HG02981 (cell line): ENCODE measurements at regions not wholly inside any gene's neighbourhood (a gene's known extent, or its start where the extent isn't known, plus 50 kb on each side); places are given as distances from the start of the nearest gene placed in this dataset.
"Not testable (repeated sequence)": the region's sequence is repeated elsewhere in the genome, so short reads cannot be mapped to it uniquely, and the experiment has no call there.

Experiments
- ATAC-seq: cut with Tn5 transposase; IDR thresholded peaks from one replicate; pipeline ENCODE4 v1.9.1; 2021; ENCODE audit warnings: mild to moderate bottlenecking, moderate library complexity; ENCODE audit not compliant: unreplicated experiment

- ATAC-seq: no peak
These were observed 151.5 kb upstream of the C2CD4B start for GRCh38 chr15:62316413-62317060.

GRCh38 chr15:62320259-62320658, 155.2 kb upstream of the C2CD4B start:
- no peak for ATAC-seq

- ATAC-seq: no peak
These were observed 158.3 kb upstream of the C2CD4B start for GRCh38 chr15:62323353-62323890.

DNA sequence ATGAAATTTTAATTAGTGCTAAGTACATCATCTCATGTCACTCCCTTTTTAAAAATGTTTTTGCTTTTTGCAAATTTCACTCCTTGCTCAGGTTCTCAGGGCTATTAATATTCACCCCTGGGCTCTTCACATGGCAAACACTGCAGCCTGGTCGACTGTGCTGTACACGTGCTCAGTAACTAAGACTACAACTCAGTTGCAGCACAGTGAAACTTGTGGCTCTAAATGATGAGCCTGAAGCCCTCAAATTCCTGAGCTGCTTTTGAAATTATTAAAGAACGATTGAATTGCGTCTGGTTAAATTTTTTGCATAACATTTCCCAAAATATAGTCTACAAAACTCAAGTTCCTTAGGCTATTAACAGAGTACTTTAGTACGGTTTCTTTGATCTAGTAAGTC, 159.3 kb upstream of the C2CD4B start:
- ATAC-seq: no peak

- no peak for ATAC-seq
These were observed 160.5 kb upstream of the C2CD4B start for GRCh38 chr15:62325597-62325996.

GRCh38 chr15:62326460-62327011, 161.5 kb upstream of the C2CD4B start:
- ATAC-seq: no peak

GRCh38 chr15:62327406-62327805, 162.3 kb upstream of the C2CD4B start:
- ATAC-seq: no peak

DNA sequence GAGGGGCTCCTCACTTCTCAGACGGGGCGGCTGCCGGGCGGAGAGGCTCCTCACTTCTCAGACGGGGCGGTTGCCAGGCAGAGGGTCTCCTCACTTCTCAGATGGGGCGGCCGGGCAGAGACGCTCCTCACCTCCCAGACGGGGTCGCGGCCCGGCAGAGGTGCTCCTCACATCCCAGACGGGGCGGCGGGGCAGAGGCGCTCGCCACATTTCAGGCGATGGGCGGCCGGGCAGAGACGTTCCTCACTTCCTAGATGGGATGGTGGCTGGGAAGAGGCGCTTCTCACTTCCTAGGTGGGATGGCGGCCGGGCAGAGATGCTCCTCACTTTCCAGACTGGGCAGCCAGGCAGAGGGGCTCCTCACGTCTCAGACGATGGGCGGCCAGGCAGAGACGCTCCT, 167.4 kb upstream of the C2CD4B start:
- ATAC-seq: not testable (repeated sequence)

DNA sequence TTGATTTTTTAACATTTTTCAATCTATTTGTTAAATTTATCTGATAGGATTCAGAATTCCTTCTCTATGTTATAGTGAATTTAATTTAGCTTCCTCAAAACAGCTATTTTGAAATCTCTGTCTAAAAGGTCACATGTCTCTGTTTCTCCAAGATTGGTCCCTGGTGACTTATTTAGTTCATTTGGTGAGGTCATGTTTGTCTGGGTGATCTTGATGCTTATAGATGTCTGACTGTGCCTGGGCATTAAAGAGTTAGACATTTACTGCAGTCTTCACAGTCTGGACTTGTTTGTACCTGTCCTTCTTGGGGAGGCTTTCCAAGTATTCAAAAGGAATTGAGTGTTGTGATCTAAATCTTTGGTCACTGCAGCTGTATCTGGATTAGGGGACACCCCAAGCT, 169.5 kb upstream of the C2CD4B start:
- no peak for ATAC-seq

DNA sequence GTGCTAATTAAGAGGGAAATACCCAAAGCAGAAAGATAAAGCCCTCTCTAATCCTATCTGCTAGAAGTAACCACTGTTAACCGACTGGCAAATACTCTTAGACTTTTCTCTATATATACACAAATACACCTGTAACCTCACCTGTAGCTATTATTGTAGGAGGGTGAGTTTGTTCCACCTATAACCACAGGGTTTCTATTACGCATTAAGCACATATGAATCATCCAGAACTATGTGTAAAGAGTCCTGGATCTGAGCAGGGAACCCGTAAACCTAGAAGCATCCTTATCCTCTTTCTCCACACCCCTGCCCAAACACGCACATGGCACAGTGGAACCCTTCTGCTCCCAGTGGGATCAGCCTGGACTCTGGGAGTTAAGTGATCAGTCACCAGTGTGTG, 172.8 kb upstream of the C2CD4B start:
- no peak for ATAC-seq

- ATAC-seq: no peak
These were observed 173.4 kb upstream of the C2CD4B start for GRCh38 chr15:62338497-62338896.

DNA sequence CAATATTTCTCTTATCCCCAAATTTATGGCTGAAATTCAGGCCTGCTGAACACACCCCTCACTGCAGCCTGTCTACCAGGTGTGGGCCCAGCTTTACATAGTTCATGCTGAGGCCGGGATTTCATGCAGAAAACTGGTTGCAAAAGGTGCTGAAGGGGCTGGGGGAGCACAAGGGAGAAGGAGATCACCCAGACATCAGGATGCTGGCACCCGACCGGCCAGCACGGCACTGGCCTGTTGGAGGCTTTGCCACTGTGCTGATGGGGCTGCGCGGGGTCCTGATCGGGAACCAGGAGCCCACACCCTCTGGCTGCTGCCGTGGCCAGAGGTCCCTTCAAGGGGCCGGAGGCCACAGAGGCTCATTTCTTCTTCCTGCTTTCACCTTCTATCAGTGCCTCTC, 177.9 kb upstream of the C2CD4B start:
- ATAC-seq: no peak

GRCh38 chr15:62343397-62343796, 178.3 kb upstream of the C2CD4B start:
- ATAC-seq: no peak

- peak; percentile 56 for ATAC-seq
These were observed 179.9 kb upstream of the C2CD4B start for GRCh38 chr15:62344806-62345539.

DNA sequence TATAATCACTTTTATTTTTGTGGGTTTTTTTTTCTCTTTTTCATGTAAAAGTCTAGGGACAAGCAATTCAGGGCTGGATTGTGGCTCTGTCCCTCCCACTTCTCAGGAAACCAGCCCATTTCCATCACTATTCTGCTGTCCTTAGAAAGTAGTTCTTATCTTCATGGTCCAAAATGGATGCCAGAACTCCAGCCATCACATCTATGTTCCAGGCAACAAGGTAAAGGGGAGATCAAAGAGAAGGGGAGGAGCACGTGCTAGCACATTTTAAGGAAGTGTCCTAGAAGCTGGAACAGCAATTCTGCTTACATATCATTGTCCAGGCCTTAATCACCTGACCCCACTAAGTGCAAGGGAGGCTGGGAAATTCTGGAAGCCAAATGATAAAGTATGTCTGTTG, 181.1 kb upstream of the C2CD4B start:
- no peak for ATAC-seq

DNA sequence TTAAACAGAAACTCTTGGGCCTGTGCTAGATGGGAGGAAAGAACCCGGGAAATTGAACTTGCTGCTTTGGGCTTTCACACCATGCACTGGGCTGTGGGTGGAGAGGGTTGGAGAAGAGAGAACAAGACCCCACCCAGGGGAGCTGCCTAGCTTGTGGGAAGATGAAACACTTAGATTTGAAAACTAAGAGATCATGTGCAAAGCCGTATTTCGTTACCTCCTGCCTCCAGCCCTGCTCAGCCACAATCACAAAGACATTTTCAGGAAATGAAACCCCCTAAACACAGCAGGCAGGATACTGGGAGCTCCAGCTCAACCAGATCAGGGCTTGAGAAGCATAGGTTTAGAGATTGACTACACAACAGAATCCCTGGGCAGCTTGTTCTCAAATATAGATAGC, 183.0 kb upstream of the C2CD4B start:
- ATAC-seq: no peak

- no peak for ATAC-seq
These were observed 183.5 kb upstream of the C2CD4B start for GRCh38 chr15:62348623-62349022.

- ATAC-seq: no peak
These were observed 187.7 kb upstream of the C2CD4B start for GRCh38 chr15:62352817-62353216.

DNA sequence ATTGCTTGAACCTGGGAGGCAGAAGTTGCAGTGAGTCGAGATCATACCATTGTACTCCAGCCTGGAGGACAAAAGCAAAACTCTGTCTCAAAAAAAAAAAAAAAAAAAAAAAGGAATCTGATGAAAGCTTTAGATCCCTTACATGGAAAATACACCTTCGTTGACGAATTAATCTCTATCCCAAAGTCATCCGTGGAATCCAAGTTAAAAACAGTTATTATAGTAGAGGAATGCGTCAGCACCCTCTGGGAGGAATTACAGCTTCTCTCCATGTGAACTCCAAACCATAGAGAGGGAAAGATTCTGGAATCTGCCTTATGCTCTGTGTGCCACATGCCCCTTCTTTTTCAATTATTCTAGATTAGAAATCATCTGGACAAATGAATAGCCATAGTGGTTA, 192.3 kb upstream of the C2CD4B start:
- ATAC-seq: no peak

DNA sequence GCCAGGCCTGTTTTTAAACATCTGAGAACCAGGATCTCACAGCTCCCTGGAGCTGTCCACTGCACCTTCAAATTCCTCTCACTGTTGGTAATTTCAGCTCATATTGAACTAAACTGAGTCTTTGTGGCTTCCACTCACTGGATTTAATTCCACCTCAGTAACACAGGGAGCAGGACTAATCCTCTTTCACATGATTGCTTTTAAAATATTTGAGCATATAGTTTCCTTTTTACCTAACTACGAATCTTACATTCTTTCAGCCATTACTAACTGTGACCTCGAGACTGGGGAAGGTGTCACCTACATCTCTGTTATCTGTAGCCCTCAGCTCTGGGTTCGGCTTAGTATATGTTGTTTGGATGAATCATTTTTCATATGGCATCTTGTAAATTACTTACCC, 194.3 kb upstream of the C2CD4B start:
- no peak for ATAC-seq

GRCh38 chr15:62360332-62361097, 195.4 kb upstream of the C2CD4B start:
- no peak for ATAC-seq
